HG02588 (cell line): ENCODE measurements at regions not wholly inside any gene's neighbourhood (a gene's known extent, or its start where the extent isn't known, plus 50 kb on each side); places are given as distances from the start of the nearest gene placed in this dataset.
"Not testable (repeated sequence)": the region's sequence is repeated elsewhere in the genome, so short reads cannot be mapped to it uniquely, and the experiment has no call there.

Source experiments
- ATAC-seq: cut with Tn5 transposase; IDR thresholded peaks from one replicate; pipeline ENCODE4 v1.9.1; 2021; ENCODE audit warnings: mild to moderate bottlenecking, moderate library complexity; ENCODE audit not compliant: unreplicated experiment

DNA sequence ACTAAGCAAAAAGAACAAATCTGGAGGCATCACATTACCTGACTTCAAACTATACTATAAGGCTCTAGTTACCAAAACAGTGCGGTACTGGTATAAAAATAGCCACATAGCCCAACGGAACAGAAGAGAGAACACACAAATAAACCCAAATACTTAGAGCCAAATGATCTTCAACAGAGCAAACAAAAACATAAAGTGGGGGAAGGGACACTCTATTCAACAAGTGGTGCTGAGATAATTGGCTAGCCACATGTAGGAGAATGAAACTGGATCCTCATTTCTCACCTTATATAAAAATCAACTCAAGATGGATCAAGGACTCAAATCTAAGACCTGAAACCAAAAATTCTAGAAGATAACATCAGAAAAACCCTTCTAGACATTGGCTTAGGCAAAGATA, 89.9 kb upstream of the ZNF608 start:
- ATAC-seq: not testable (repeated sequence)

DNA sequence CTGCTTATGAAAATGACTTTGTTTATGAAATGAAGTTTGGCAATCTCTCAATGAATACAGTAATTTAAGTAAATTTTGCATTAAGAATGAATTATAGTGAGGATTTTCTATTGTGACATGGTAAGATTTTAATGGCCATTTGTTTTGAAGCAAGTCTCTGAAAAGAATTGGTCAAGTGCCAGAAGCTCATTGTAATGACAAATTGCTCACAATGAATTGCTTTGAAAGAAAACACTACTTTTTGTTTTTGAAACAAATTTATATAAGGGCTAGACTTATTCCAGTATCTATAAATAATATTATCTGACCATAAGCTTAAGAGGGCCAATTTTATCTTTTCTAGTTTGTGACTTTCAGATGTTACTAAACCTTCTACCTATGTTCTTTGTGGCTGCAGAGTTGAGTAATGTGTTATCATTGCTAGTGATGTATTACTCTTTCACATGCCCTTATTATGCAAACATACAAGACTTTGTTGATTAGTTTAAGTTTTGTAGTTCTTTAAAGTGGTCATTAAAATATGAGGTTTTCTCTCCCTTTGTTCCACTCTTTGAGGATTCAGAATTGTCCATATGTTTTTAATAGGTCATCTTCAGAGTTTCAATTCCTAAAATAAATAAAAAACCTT, 93.0 kb upstream of the ZNF608 start:
- no peak for ATAC-seq

DNA sequence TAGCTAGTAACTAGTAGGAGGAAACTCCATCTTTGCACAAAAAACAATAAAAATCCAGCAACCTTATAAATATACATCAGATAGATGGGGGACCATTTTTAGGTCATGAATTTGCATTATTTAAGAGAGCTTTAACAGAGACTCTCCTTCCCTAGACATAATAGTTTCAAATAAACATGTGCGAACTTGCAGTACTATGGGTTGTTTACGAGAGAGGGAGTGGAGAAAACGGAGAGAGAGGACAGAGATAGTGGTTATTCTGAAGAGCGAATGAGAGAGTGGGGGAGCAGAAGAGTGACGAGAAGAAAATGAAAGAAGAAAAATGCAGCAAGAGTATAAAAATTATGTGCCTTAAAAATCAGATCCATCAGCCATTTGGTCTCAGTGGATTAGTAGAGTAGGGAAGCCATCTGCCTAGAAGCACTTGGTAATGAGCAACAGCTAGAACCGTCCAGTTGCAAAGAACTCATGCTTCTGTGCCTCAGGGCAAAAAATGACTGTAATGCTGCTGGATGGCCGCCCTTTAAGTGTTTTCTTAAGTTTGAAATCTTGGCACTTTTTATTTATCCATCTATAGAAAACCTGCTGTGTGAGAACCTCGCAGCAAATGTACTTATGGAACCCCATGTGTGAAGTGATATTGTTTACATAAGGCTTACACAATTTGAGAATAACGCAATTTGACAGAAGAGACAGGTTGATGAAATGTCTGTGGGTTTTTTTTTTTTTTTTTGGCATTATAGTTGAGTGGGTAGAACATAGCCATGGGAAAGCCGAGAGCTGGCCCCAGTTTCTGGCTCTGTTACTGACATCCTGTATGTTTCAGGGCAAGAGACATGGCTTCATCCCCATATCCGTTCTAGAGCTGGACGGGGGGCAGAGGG, 95.6 kb upstream of the ZNF608 start:
- no peak for ATAC-seq

DNA sequence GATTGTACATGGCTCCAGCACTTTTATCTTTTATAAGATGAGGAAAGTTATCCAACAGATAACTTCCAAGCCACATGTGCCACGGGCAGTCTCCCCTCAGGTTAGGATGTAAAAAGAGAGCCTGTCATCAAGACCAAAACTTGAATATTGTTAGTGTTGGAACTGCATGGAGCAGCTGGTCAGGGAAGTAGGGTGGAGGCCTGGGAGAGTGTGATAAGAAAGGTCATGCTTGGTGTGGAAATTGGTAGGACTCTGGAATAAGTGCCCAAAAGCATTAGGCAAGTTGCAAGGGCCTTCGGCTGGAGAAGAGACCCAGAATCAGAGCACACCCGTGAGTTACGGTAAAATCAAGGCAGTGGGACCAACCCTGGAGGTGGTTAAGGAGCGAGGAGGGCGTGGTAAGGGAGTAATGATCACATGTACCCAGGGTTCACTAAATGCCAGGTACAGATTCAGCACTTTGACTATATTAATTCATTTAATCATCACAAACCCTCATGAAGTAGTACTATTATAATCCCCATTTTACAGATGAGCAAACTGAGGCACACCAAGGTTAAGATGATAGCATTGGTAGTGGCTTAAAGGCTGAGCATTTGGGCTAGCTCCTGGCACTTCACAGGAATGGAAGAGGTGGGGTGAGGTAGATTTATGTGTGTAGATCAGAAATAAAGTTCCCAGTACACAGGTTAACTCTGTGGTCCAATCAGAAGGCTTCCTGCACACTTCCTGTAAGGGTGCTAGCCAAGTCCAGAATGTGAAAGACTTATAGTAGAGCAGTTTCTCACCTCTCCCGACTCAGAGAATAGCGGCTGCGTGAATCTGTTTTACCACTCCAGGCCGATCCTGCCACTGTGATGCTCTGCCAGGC, 96.5 kb upstream of the ZNF608 start:
- ATAC-seq: no peak

DNA sequence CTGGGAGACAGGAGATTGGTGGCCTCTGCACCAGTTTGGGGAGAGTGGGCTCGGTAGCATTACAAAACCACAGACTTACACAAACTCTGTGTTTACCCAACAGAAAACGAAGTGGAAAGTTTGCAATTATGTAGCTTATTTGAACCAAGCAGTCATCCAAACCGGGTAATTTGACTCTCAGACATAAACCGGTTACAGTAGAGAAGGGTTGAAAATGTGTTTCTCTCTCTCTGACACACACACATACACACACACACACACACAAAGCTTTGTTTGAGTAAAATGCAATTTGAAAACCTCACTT, 97.1 kb upstream of the ZNF608 start:
- ATAC-seq: no peak

DNA sequence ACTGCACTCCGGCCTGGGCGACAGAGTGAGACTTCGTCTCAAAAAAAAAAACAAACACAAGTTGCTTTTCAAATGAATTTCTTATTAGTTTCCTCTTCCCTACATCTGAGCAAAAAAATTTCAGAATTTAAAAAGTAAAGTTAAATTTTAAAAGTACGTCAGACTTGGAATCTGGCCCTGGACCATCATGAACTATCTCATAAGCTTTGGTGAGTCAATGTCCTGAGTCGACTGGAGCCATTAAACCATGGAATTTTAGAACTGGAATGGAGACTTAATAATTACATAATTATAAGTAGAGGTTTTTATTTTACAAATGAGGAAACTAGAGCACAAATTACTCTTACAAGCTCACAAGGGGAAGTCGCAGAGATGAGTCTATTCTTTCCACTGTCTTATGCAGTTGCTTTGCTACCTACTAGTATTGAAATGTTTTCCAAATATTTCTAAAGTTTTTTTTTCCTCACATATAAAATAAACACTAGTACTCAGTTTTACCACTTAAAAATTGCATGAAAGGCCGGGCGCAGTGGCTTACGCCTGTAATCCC, 98.0 kb upstream of the ZNF608 start:
- no peak for ATAC-seq

DNA sequence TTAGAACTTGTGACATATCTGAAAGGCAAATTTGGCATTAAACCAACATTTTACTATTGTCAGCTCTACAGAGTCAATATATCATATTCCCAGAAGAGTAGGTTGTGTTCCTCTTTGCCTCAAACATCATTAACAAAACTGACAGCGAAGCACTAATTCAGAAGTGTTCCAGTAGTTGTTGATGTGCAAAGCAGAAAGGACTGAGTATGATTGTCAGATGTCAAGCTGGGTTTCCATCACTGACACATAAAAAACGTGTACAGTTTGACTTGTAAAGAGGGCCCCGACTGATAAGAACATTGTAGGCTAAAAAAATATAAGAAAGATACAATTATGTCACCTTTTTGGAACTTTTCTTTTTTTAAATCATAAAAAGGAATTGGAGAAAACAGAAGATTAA, 101.5 kb upstream of the ZNF608 start:
- no peak for ATAC-seq

DNA sequence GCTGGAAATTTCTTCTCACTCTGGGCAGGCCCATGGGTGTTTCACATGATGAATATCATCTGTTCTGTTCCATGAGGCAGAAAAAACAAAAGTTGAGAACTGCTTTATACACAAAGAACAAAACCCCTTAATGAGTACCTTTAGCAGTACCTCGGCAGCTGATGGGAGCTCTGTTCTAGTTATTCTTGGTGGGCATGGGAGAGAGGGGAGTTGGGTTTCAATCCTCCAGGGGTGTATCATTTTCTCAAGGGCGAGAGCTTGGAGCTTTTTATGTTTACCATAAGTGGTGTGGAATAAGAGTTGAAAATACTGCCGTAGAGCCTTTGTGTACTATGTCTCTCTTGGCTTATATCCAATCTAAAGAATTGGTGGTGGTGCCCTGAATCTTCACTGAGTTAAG, 103.3 kb upstream of the ZNF608 start:
- no peak for ATAC-seq

DNA sequence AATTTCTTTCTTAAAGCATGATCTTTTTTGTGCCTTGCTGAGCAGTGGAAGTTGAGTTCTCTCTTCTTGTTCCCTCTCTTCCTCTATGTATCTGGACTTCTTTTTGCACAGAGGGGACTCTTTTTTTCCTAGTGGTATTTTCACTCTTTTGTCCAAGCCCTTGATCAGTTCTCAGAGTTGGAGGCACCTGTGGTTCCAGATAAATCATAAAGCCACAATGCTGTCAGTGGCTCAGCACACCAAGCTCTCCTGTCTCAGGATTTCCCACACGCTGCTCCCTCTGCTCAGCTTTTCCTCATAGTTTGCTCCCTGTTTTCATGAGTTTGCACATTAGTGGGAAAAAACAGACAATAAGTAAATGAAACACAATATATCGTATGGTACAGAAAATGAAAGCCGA, 110.3 kb upstream of the ZNF608 start:
- ATAC-seq: no peak

DNA sequence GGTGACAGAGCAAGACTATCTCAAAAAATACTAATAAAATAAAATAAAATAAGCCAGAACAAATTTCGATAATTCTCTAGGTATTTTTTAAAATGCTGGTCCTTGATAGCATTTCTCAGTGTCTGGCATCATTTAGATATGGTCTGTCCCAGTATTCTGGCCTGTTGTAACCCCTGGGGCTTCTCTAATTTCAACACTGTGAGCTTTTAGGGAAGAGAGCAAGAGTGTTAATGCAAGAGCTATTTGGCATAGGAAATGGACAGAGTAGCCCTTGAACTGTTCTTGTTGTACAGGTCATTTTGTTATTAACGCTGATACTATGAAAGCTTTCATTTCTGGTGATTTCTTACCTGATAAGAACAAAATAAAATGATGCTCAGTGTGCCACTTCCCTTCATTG, 112.2 kb upstream of the ZNF608 start:
- ATAC-seq: no peak

DNA sequence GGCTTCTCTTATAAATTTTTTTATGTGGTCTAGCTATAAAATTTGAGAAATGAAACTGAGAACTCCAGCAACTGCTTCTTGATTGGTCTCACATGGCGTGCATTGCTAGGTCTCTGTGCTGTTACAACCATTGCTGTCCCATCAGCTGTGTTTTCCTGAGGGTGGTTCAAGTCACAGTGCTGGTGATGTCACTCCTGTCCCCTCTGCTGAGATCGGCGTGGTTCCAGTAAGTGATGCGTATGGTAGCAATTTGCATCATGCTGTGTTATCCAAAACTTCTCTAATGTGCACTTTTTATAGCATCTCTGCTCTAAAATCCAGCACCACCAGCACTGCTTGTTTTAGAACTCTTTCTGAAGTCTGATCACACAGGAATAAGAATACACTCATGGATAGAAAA, 112.6 kb upstream of the ZNF608 start:
- ATAC-seq: no peak

DNA sequence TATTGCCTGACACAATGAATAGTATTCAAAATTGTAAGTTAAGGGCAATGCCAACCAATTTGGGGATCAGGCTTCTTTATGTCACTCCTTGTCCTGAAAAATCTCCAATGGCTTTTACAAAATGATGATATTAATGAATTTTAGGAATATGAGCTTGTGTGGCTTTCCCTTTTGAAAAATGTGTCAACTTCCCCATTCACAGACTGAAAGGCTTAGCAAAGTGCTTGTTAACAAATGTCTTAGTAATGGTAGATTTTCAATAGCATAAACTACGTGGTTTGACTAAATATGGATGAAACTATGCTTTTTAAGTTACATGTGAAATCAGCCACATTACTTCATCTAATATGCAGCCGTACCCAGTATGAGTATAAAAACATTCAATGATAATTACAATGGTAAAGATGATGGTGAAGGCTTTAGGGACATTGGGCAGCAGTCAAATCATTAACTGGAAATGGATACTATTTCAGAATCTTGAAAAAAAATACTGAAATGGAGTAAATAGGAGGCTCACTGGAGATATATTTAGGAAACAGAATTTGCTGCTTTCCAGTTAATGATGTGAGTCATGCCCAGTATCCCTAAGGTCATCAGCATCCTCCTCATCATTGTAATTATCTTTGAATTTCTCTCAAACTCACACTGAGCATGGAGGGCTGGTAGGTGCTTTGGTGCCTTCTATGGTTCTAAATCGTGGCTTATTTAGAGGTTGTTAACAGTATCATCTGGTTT, 113.3 kb upstream of the ZNF608 start:
- ATAC-seq: no peak

DNA sequence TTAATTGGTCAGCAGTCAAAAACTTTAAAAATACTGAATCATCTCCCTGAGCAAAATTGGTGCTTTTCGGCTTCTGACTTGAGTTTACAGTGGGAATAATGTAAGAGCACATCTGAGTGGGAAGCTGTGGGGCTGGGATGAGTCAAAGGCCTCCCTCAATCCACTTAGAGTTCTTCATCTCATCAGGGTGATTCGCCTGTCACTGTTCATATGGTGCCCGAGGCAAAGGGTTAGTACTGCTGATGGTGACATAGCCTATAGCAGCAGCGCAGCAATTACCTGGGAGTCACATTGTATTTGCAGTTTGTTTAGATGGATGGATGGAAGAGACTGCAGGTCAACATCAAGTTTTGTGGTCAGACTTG, 113.8 kb upstream of the ZNF608 start:
- no peak for ATAC-seq

DNA sequence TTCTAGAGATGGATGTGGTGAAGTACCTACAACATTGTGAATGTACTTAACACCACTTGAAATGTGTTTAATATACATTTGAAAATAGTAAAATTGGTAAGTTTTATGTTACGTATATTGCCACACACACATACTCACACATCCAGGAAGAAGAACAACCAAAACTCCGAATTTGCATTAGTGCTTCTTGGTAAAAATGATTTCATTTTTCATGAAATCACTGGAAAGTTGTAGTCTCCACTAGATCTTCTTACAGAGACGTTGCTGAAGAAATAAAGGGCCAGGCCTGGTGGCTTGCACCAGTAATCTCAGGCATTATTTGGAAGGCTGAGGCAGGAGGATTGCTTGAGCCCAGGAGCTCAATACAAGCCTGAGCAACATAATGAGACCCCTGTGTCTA, 118.6 kb upstream of the ZNF608 start:
- no peak for ATAC-seq

DNA sequence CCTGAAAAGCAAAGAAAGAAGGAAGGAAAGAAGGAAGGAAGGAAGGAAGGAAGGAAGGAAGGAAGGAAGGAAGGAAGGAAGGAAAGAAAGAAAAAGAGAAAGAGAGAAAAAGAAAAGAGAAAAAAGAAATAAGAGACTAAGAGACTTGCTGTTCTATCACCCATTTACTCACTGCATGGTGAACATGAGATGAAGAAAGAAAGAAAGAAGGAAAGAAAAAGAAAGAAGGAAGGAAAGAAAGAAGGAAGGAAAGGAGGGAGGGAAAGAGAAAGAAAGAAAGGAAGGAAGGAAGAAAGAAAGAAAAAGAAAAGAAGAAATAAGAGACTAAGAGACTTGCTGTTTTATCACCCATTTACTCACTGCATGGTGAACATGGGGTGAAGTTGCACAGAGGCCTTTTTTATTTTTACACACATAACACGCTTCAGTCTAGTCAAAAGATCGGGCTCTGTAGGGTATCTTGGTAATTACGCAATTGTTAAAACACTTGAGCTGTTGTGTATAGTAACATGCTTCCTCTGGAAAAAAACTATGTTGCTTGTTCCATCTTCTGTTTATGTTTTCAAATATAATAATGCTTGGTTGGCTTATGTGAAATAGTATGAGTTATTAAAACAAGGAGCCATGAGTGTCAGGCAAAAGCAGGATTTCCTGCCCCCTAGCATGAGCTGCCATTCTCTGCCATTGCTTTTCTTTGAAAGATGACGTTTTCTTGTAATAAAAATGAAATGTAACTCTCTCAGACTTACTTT, 119.3 kb upstream of the ZNF608 start:
- ATAC-seq: no peak

DNA sequence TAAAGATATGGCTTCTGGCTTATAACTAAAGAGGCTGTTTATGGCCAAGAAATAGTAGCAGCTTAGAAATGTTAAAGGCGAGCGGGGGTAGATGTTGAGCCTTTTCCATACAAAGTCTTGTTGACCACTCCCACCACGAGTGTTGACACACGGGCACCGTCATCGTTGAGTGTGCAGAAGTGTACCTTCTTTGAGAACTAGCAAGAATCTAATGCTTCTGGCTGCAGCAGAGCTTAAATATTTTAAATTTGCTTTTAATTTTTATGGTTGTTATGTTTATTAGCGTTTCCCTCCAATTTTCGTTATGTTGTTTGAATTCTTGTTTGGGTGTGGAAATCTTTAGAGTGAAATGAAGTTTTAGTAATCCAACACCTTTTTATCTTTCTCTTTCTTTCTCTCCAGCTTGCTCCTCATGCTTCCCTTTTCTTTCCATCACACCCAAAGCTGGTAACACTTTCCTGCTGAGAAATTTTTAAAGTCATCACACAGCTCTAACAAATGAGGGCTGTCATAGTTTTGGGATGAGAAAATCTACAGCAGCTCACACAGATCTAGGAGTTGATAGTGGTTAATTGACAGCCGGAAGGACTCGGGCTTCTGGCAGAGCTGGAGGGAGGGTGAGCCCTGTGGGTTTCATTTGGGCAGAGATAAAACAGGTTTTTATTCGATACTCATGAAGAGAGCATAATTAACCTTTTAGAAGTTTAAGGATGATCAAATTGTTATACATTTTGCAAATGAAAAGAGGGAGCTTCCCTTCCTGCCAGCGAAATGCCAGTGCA, 120.1 kb upstream of the ZNF608 start:
- ATAC-seq: no peak

DNA sequence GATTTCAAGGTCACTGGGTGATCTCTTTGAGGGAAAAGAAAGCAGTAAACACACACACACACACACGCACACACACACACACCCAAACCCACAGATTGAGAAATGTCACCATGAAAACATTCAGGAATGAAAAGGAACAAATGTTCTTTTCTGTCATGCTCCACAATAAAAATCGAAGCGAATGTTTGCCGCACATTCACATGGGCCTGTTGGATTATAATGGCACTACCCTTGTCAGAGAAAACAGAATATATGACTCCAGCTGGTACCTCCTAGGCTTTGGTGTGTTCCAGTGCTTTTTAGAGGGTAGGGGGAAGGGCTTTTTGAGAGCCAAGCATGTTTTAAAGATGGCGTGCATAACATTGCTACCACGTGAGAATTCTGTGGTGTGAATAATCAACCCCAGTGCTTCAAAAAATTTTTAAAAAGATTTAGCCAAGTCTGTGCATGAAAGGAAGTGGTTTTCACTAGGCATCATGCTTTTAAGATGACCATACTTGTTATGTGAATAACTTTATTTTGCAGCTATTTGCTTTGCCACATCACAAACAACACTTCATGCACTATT, 120.8 kb upstream of the ZNF608 start:
- ATAC-seq: no peak

DNA sequence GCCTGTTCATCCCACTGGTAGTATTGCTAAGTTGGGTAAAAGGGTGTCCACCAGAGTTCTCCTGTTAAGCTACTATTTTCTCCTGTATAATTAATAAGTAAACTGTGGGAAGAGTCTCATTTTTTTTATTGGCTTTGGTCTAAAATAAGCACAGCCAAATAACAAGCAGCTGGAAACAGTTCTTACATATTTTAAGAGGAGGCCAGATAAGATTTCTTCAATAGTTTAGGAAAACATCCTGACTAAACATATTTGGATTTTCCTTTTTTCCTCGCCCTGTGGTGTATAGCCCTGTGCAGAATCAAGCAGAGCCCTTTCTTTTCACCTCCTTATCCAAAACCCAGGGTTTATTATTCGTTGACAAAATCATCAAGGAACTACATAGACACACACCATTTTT, 122.2 kb upstream of the ZNF608 start:
- ATAC-seq: no peak

DNA sequence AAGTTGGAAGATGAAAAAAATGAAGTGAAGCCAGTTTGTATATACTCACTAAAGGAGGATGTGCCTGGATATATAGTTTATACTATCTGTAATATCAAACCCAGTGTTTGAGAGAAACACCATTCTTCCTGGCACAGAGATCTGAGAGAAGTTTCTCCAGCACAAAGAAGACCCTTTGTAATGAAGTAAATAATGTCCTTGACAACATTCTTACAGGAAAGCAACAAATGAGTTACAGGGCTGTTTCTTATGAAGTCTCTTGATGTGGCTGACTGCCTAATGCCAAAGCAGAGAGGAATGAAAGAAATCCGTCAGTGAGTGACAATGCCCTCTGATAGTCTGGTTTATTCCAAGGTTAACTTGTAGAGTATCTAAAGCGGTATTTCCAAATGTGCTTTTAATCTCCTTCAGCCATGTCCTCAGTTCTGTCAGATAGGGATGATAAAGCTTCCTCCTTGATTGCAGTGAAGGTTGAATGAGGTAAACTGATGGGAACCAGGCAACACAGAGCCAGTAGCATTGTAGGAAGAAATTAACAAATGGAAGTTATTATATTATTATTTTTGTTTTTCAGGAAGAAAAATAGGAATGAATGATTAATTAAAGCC, 123.1 kb upstream of the ZNF608 start:
- ATAC-seq: no peak
